HEK293 (cell line): ENCODE measurements at regions not wholly inside any gene's neighbourhood (a gene's known extent, or its start where the extent isn't known, plus 50 kb on each side); places are given as distances from the start of the nearest gene placed in this dataset.

ENCODE experiments used
- CTCF ChIA-PET: fragments of 350-600 bp; formaldehyde crosslinking; extraction: SDS; loops from one replicate; lab custom pipeline; 2021; ENCODE audit warnings: antibody characterized with exemption; lab: Yijun Ruan, JAX
- POLR2A ChIA-PET: fragments of 300-600 bp; formaldehyde crosslinking; extraction: SDS; loops from one replicate; lab custom pipeline; 2020; ENCODE audit warnings: antibody characterized with exemption, inconsistent platforms; lab: Yijun Ruan, JAX
- H3K27ac ChIP-seq: fragments of 200-500 bp; sonication (Bioruptor generic); 2 replicates; pipeline ENCODE4 v1.5.1; 2014; ENCODE audit warnings: low read depth, low read length, control low read depth, inconsistent platforms; ENCODE audit errors: extremely low read depth
- H3K36me3 ChIP-seq, 2 experiments: fragments of 200-500 bp in 1 of 2; sonication (Bioruptor generic) in 1 of 2; 1 replicate in 1 of 2; 2 replicates in 1 of 2; pipeline ENCODE4 v1.5.1; 2014 to 2017; ENCODE audit warnings: inconsistent platforms in 2 of 2, low read length in 2 of 2; ENCODE audit not compliant: control insufficient read depth in 2 of 2, insufficient read depth in 1 of 2
- H3K4me1 ChIP-seq: fragments of 200-500 bp; sonication (Bioruptor generic); 2 replicates; pipeline ENCODE4 v1.5.1; 2014; ENCODE audit warnings: mild to moderate bottlenecking, low read length, inconsistent platforms; ENCODE audit not compliant: control insufficient read depth, insufficient read depth
- H3K4me3 ChIP-seq: 2 replicates; pipeline ENCODE4 v1.5.1; 2011; ENCODE audit warnings: low read depth, mild to moderate bottlenecking, control low read depth, low read length, moderate library complexity
- H3K9me3 ChIP-seq: fragments of 200-500 bp; sonication (Bioruptor generic); 2 replicates; pipeline ENCODE4 v1.5.1; 2014; ENCODE audit warnings: low read depth, low read length, inconsistent platforms; ENCODE audit not compliant: control insufficient read depth, insufficient read depth
- AEBP2 ChIP-seq: fragments of 450-650 bp; formaldehyde crosslinking; IDR thresholded peaks from 2 replicates; pipeline ENCODE4 v1.5.1; 2016; ENCODE audit warnings: missing biosample characterization, missing genetic modification characterization, borderline replicate concordance
- SCRT2 ChIP-seq: fragments of 450-650 bp; formaldehyde crosslinking; IDR thresholded peaks from 2 replicates; pipeline ENCODE4 v1.5.1; 2016; ENCODE audit warnings: missing biosample characterization, missing genetic modification characterization
- SP2 ChIP-seq: fragments of 450-650 bp; formaldehyde crosslinking; IDR thresholded peaks from 2 replicates; pipeline ENCODE4 v1.5.1; 2016; ENCODE audit warnings: missing biosample characterization, missing genetic modification characterization
- TSHZ1 ChIP-seq: fragments of 450-650 bp; formaldehyde crosslinking; IDR thresholded peaks from 2 replicates; pipeline ENCODE4 v1.5.1; 2016; ENCODE audit warnings: missing biosample characterization, missing genetic modification characterization, borderline replicate concordance
- ZBTB10 ChIP-seq: fragments of 450-650 bp; formaldehyde crosslinking; IDR thresholded peaks from 2 replicates; pipeline ENCODE4 v1.5.1; 2016; ENCODE audit warnings: missing biosample characterization, missing genetic modification characterization
- ZBTB17 ChIP-seq: fragments of 450-650 bp; formaldehyde crosslinking; IDR thresholded peaks from 2 replicates; pipeline ENCODE4 v1.5.1; 2016; ENCODE audit warnings: missing biosample characterization, missing genetic modification characterization
- ZBTB20 ChIP-seq: fragments of 450-650 bp; formaldehyde crosslinking; IDR thresholded peaks from 2 replicates; pipeline ENCODE4 v1.5.1; 2016; ENCODE audit warnings: missing biosample characterization, missing genetic modification characterization
- ZFHX2 ChIP-seq: fragments of 450-650 bp; formaldehyde crosslinking; conservative IDR thresholded peaks from 2 replicates; pipeline ENCODE4 v1.5.1; 2016; ENCODE audit warnings: missing biosample characterization, missing genetic modification characterization
- ZNF121 ChIP-seq: fragments of 450-650 bp; formaldehyde crosslinking; IDR thresholded peaks from 2 replicates; pipeline ENCODE4 v1.5.1; 2016; ENCODE audit warnings: missing biosample characterization, missing genetic modification characterization
- ZNF174 ChIP-seq: fragments of 450-650 bp; formaldehyde crosslinking; IDR thresholded peaks from 2 replicates; pipeline ENCODE4 v1.5.0; 2017; ENCODE audit warnings: missing biosample characterization, mild to moderate bottlenecking, missing genetic modification characterization
- ZNF184 ChIP-seq: fragments of 450-650 bp; IDR thresholded peaks from 2 replicates; pipeline ENCODE4 v1.5.1; 2018; ENCODE audit warnings: missing biosample characterization, mild to moderate bottlenecking, missing genetic modification characterization
- ZNF2 ChIP-seq: fragments of 450-650 bp; formaldehyde crosslinking; IDR thresholded peaks from 2 replicates; pipeline ENCODE4 v1.5.1; 2016; ENCODE audit warnings: missing biosample characterization, missing genetic modification characterization
- ZNF223 ChIP-seq: fragments of 450-650 bp; formaldehyde crosslinking; IDR thresholded peaks from 2 replicates; pipeline ENCODE4 v1.5.1; 2016; ENCODE audit warnings: missing biosample characterization, missing genetic modification characterization
- ZNF24 ChIP-seq: fragments of 450-650 bp; formaldehyde crosslinking; IDR thresholded peaks from 2 replicates; pipeline ENCODE4 v1.5.1; 2016; ENCODE audit warnings: missing biosample characterization, missing genetic modification characterization
- ZNF26 ChIP-seq: fragments of 450-650 bp; formaldehyde crosslinking; IDR thresholded peaks from 2 replicates; pipeline ENCODE4 v1.5.1; 2016; ENCODE audit warnings: missing biosample characterization, missing genetic modification characterization
- ZNF350 ChIP-seq: fragments of 450-650 bp; formaldehyde crosslinking; IDR thresholded peaks from 2 replicates; pipeline ENCODE4 v1.5.0; 2017; ENCODE audit warnings: missing biosample characterization, mild to moderate bottlenecking, missing genetic modification characterization
- ZNF510 ChIP-seq: fragments of 450-650 bp; formaldehyde crosslinking; IDR thresholded peaks from 2 replicates; pipeline ENCODE4 v1.5.1; 2018; ENCODE audit warnings: mild to moderate bottlenecking, missing genetic modification characterization, missing biosample characterization; ENCODE audit not compliant: insufficient replicate concordance
- ZNF549 ChIP-seq: fragments of 450-650 bp; IDR thresholded peaks from 2 replicates; pipeline ENCODE4 v1.5.1; 2018; ENCODE audit warnings: missing biosample characterization, missing genetic modification characterization, mild to moderate bottlenecking, inconsistent platforms, moderate library complexity
- ZNF600 ChIP-seq: fragments of 450-650 bp; formaldehyde crosslinking; IDR thresholded peaks from 2 replicates; pipeline ENCODE4 v1.5.1; 2016; ENCODE audit warnings: missing biosample characterization, missing genetic modification characterization
- ZNF626 ChIP-seq: fragments of 450-650 bp; sonication (Bioruptor Pico); formaldehyde crosslinking; IDR thresholded peaks from 2 replicates; pipeline ENCODE4 v1.5.1; 2018; ENCODE audit warnings: missing biosample characterization, missing genetic modification characterization, inconsistent platforms
- ZNF654 ChIP-seq: fragments of 450-650 bp; formaldehyde crosslinking; IDR thresholded peaks from 2 replicates; pipeline ENCODE4 v1.5.1; 2016; ENCODE audit warnings: low read depth, missing biosample characterization, missing genetic modification characterization
- ZNF664 ChIP-seq: fragments of 450-650 bp; formaldehyde crosslinking; IDR thresholded peaks from 2 replicates; pipeline ENCODE4 v1.5.1; 2016; ENCODE audit warnings: missing biosample characterization, missing genetic modification characterization
- ZNF768 ChIP-seq: fragments of 450-650 bp; formaldehyde crosslinking; IDR thresholded peaks from 2 replicates; pipeline ENCODE4 v1.5.1; 2018; ENCODE audit warnings: missing biosample characterization, mild to moderate bottlenecking, missing genetic modification characterization
- ZNF776 ChIP-seq: fragments of 450-650 bp; formaldehyde crosslinking; IDR thresholded peaks from 2 replicates; pipeline ENCODE4 v1.5.0; 2017; ENCODE audit warnings: missing biosample characterization, missing genetic modification characterization, borderline replicate concordance
- ZNF792 ChIP-seq: fragments of 450-650 bp; formaldehyde crosslinking; IDR thresholded peaks from 2 replicates; pipeline ENCODE4 v1.5.1; 2016; ENCODE audit warnings: missing biosample characterization, missing genetic modification characterization

GRCh38 chr10:8173243-8173865 lies 118.9 kb downstream of the GATA3 start:
- Histone ChIP-seq H3K27ac (no peak overlapping the region), H3K9me3 (no peaks in the 10 kb centered on the region; the same call in 1 of the 2 replicates), H3K4me3 (no peak overlapping the region), H3K4me1 (no peaks in the 10 kb centered on the region), H3K36me3 (no peaks in the 10 kb centered on the region)
- ChIA-PET CTCF (no interaction called here), POLR2A (no interaction called here)
- TF ChIP-seq ZNF223 (tag by site-specific recombination) (no peak), ZNF776 (tag by site-specific recombination) (no peak), ZNF600 (no peak), ZNF24 (tag by site-specific recombination) (no peak), ZFHX2 (no peak), ZNF768 (tag by site-specific recombination) (no peak), ZNF626 (tag by site-specific recombination) (no peak), ZNF350 (tag by site-specific recombination) (no peak), ZNF549 (no peak), ZNF654 (tag by site-specific recombination) (no peak), ZNF792 (tag by site-specific recombination) (no peak), ZNF510 (tag by site-specific recombination) (no peak), ZNF174 (tag by site-specific recombination) (no peak), ZNF26 (tag by site-specific recombination) (no peak)

- Histone ChIP-seq H3K4me1 (no peaks in the 10 kb centered on the region), H3K27ac (no peak overlapping the region), H3K4me3 (no peak overlapping the region)
- CTCF ChIA-PET, result no interaction called here
- POLR2A ChIA-PET, result no interaction called here
- no peak for TF ChIP-seq ZBTB10 (tag by site-specific recombination)
- TF ChIP-seq, all 188 proteins: peak for 0
- H3K36me3 ChIP-seq, result no peaks in the 10 kb centered on the region
- no peaks in the 10 kb centered on the region; the same call in 1 of the 2 replicates for H3K9me3 ChIP-seq
Measured at GRCh38 chr10:8173866-8174243, 119.4 kb downstream of the GATA3 start.

GRCh38 chr10:8174762-8175161 lies 120.3 kb downstream of the GATA3 start:
- H3K27ac ChIP-seq, result no peak overlapping the region
- H3K4me1 ChIP-seq, result no peaks in the 10 kb centered on the region
- H3K4me3 ChIP-seq, result no peak overlapping the region
- CTCF ChIA-PET, result no interaction called here
- H3K36me3 ChIP-seq, result no peaks in the 10 kb centered on the region
- H3K9me3 ChIP-seq, result no peaks in the 10 kb centered on the region
- POLR2A ChIA-PET, result no interaction called here
- no peak for TF ChIP-seq ZNF664 (tag by site-specific recombination)
- no peak for TF ChIP-seq ZNF184 (tag by site-specific recombination)
- TF ChIP-seq AEBP2 (tag by site-specific recombination), result no peak
- TF ChIP-seq ZNF2 (tag by site-specific recombination), result no peak
- no peak for TF ChIP-seq ZBTB20 (tag by site-specific recombination)
- no peak for TF ChIP-seq ZBTB17 (tag by site-specific recombination)
- TF ChIP-seq TSHZ1 (tag by site-specific recombination), result no peak
- no peak for TF ChIP-seq SP2 (tag by site-specific recombination)
- TF ChIP-seq SCRT2 (tag by site-specific recombination), result no peak
- no peak for TF ChIP-seq ZNF121 (tag by site-specific recombination)
